Stomach (tissue), 4 donors: ENCODE measurements at regions not wholly inside any gene's neighbourhood (a gene's known extent, or its start where the extent isn't known, plus 50 kb on each side); places are given as distances from the start of the nearest gene placed in this dataset.

Experiments
- CTCF ChIP-seq, 7 experiments: fragments of 450-650 bp in 4 of 7; fragments of 200-600 bp in 3 of 7; sonication (generic) in 3 of 7; IDR thresholded peaks; one replicate each; pipeline ENCODE4 v1.5.1; 2016 to 2019; ENCODE audit warnings: antibody characterized with exemption in 7 of 7, control low read depth in 2 of 7, mild to moderate bottlenecking in 1 of 7
- EP300 ChIP-seq: sonication (generic); formaldehyde crosslinking; IDR thresholded peaks from one replicate; pipeline ENCODE4 v1.6.1; 2017; ENCODE audit warnings: antibody characterized with exemption
- POLR2A ChIP-seq, 4 donors: fragments of 450-650 bp; IDR thresholded peaks; one replicate each; pipeline ENCODE4 v1.6.1; 2016; ENCODE audit warnings: antibody characterized with exemption in 4 of 4, control low read depth in 2 of 4, mild to moderate bottlenecking in 1 of 4, moderate library complexity in 1 of 4

GRCh38 chr3:164486150-164486549 lies 592.1 kb downstream of the SI start:
- TF ChIP-seq POLR2A (IDR thresholded peaks at IDR 0.05), result no peak
- no peak for TF ChIP-seq EP300
- no peak for TF ChIP-seq CTCF (IDR thresholded peaks at IDR 0.05)
